ENCODE measurements at regions not wholly inside any gene's neighbourhood (a gene's known extent, or its start where the extent isn't known, plus 50 kb on each side); places are given as distances from the start of the nearest gene placed in this dataset.

DNA sequence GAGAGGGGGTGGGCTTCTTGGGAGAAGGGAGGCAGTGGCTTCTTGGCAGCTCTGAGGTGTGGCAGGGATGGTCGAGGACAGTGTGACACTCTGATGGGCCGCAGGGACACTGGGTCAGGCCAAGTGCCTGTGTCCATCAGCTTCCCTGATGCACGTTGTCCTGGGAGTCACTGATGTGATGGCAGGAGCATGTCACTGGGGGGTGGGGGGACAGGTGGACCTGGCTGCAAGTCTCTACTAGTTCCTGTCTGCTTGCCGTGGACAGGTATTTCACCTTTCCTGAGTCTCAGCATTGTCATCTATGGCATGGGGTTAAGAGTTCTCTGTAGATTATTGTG is 592.9 kb downstream of the TBC1D22A start:
- Histone ChIP-seq H3K9ac (ENCODE audit: low read length) (no peak overlapping the region), H3K4me3 (ENCODE audit: low read length) (no peak overlapping the region), H3K9me3 (ENCODE audit: low read length) (no peaks in the 10 kb centered on the region), H3K79me2 (ENCODE audit: low read length) (no peaks in the 10 kb centered on the region), H3K9me2 (replicated peaks; ENCODE audit: low read length) (no peaks in the 10 kb centered on the region), H3K4me2 (ENCODE audit: low read length) (no peak overlapping the region), H3F3A (ENCODE audit: low read length, unreplicated experiment) (no peaks in the 10 kb centered on the region), H3K4me1 (ENCODE audit: insufficient read depth, low read length) (no peaks in the 10 kb centered on the region), H4K20me1 (ENCODE audit: low read length) (no peaks in the 10 kb centered on the region), H3K36me3 (ENCODE audit: low read depth, low read length) (no peaks in the 10 kb centered on the region), H3K27me3 (ENCODE audit: low read length) (0 out of 2 replicates have a peak, but pooled peaks cover 2% of the 10 kb centered on the region), H3K27ac (ENCODE audit: low read length) (no peak overlapping the region), H2AFZ (ENCODE audit: low read length) (no peak overlapping the region)
- ATAC-seq, result no peak
- TF ChIP-seq EZH2 (IDR thresholded peaks at IDR 0.05; ENCODE audit: low read length, unreplicated experiment), result no peak
- TF ChIP-seq, protein P1, sequence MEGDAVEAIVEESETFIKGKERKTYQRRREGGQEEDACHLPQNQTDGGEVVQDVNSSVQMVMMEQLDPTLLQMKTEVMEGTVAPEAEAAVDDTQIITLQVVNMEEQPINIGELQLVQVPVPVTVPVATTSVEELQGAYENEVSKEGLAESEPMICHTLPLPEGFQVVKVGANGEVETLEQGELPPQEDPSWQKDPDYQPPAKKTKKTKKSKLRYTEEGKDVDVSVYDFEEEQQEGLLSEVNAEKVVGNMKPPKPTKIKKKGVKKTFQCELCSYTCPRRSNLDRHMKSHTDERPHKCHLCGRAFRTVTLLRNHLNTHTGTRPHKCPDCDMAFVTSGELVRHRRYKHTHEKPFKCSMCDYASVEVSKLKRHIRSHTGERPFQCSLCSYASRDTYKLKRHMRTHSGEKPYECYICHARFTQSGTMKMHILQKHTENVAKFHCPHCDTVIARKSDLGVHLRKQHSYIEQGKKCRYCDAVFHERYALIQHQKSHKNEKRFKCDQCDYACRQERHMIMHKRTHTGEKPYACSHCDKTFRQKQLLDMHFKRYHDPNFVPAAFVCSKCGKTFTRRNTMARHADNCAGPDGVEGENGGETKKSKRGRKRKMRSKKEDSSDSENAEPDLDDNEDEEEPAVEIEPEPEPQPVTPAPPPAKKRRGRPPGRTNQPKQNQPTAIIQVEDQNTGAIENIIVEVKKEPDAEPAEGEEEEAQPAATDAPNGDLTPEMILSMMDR (conservative IDR thresholded peaks at IDR 0.05; ENCODE audit: low read depth, low read length), result no peak
- TF ChIP-seq EZH2phosphoT487 (IDR thresholded peaks at IDR 0.05; ENCODE audit: borderline replicate concordance, low read length), result no peak
- CTCF ChIA-PET, result no interaction called here
- BruUV-seq (replicated peaks), result no TSS peak
- POLR2A ChIA-PET (ENCODE audit: unreplicated experiment), result no interaction called here
- DNase-seq, result no peak
- intact Hi-C loops (cut with micrococcal nuclease), result no loop called here

DNA sequence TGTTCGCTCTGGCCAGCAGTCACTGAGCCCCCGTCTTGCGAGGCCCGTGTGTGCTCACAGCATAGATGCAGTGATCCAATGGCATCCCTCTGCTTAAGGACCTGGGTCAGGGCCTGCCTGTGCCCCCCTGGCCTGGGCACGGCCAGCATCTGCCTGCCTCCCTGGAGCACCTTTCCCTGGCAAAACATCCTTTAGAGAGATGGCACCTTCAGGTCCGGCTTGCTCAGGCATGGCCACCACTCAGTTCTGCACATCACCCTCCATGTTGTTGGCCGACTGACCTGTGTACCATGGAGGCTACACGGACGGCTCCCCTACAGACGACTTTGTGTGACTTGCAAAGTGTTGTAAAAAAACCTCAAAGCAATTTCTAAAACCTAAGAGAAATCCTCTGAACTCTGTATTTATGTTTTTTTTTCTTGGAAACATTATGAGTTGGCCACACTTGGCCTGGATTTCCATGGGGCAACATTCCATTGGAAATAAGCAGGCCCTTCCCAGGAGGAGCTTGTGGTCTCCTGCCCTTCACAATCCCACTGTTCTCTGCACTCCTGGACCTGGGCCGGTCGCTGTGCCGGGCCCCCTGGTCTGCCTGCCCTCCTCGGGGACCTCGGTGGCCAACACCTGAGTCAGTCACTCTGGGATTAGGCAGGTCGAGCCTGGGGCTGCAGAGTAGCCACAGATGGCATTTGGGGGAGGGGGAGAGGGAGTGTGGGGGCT is 592.4 kb downstream of the TBC1D22A start:
- Histone ChIP-seq H4K20me1 (ENCODE audit: low read length) (no peaks in the 10 kb centered on the region), H3K79me2 (ENCODE audit: low read length) (no peaks in the 10 kb centered on the region), H3K4me3 (ENCODE audit: low read length) (no peak overlapping the region), H3K27me3 (ENCODE audit: low read length) (no peaks in the 10 kb centered on the region), H3F3A (ENCODE audit: low read length, unreplicated experiment) (no peaks in the 10 kb centered on the region), H2AFZ (ENCODE audit: low read length) (no peak overlapping the region), H3K4me1 (ENCODE audit: insufficient read depth, low read length) (no peaks in the 10 kb centered on the region), H3K27ac (ENCODE audit: low read length) (no peak overlapping the region), H3K36me3 (ENCODE audit: low read depth, low read length) (no peaks in the 10 kb centered on the region), H3K9ac (ENCODE audit: low read length) (no peak overlapping the region), H3K9me3 (ENCODE audit: low read length) (no peaks in the 10 kb centered on the region), H3K4me2 (ENCODE audit: low read length) (no peak overlapping the region), H3K9me2 (replicated peaks; ENCODE audit: low read length) (no peaks in the 10 kb centered on the region)
- ChIA-PET POLR2A (ENCODE audit: unreplicated experiment) (no interaction called here), CTCF (no interaction called here)
- BruUV-seq (replicated peaks), result no TSS peak
- no peak for ATAC-seq
- TF ChIP-seq EZH2phosphoT487 (IDR thresholded peaks at IDR 0.05; ENCODE audit: borderline replicate concordance, low read length) (no peak), EZH2 (IDR thresholded peaks at IDR 0.05; ENCODE audit: low read length, unreplicated experiment) (no peak)
- TF ChIP-seq, protein P1 (conservative IDR thresholded peaks at IDR 0.05; ENCODE audit: low read depth, low read length), result no peak
- intact Hi-C loops (cut with micrococcal nuclease), result no loop called here
- DNase-seq, result no peak

DNA sequence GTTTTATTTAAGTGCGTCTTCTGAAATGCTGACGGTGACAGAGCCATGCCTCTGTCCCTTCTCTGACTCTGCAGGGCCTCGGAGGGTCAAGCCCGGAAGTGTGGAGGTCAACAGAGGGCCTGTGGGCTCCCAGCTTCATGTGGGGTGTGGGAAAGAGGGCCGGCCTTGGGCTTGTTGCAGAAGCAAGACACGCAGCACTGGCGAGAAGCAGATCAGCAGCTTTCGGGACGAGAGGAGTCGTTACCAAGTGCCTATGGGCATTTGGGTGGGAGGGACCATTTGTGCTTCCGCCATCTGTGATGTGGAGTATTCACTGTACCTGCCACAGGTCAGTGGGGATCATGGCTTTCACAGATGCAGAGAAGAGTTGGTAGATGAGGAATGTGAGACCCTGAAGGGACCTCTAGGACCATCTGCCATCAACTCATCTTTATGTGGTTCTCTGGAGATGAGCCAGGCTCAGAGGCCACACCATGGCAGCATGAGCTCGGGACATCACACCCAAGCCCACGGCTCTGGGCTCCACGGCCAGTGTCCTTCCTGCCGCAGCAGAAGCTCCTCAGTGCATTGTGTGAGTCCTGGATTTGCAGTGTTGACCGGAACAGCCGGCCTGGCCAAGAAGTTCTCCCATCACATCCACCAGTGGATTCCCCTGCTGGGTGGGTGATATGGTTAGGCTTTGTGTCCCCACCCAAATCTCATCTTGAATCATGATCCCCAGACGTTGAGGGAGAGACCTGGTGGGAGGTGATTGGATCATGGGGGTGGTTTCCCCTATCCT is 590.7 kb downstream of the TBC1D22A start:
- BruUV-seq (replicated peaks), result no TSS peak
- no peaks in the 10 kb centered on the region for H3K4me1 ChIP-seq (ENCODE audit: insufficient read depth, low read length)
- CTCF ChIA-PET, result no interaction called here

More for the DNA sequence above, 590.7 kb downstream of the TBC1D22A start:
- DNase-seq (no peak), ATAC-seq (no peak)
- Histone ChIP-seq H3K9me3 (ENCODE audit: low read length) (no peaks in the 10 kb centered on the region), H3K27ac (ENCODE audit: low read length) (no peak overlapping the region), H3K36me3 (ENCODE audit: low read depth, low read length) (no peaks in the 10 kb centered on the region), H3K4me3 (ENCODE audit: low read length) (no peak overlapping the region), H3F3A (ENCODE audit: low read length, unreplicated experiment) (no peaks in the 10 kb centered on the region), H3K27me3 (ENCODE audit: low read length) (no peaks in the 10 kb centered on the region), H4K20me1 (ENCODE audit: low read length) (no peaks in the 10 kb centered on the region), H3K4me2 (ENCODE audit: low read length) (no peak overlapping the region), H3K79me2 (ENCODE audit: low read length) (no peaks in the 10 kb centered on the region), H3K9me2 (replicated peaks; ENCODE audit: low read length) (no peaks in the 10 kb centered on the region), H2AFZ (ENCODE audit: low read length) (no peak overlapping the region), H3K9ac (ENCODE audit: low read length) (no peak overlapping the region)
- POLR2A ChIA-PET (ENCODE audit: unreplicated experiment), result no interaction called here
- TF ChIP-seq EZH2 (IDR thresholded peaks at IDR 0.05; ENCODE audit: low read length, unreplicated experiment) (no peak), EZH2phosphoT487 (IDR thresholded peaks at IDR 0.05; ENCODE audit: borderline replicate concordance, low read length) (no peak)
- TF ChIP-seq, protein P1 (conservative IDR thresholded peaks at IDR 0.05; ENCODE audit: low read depth, low read length), result no peak
- intact Hi-C loops (cut with micrococcal nuclease), result no loop called here

Measured in PC-3 (cell line).